Neuronal stem cell (in vitro differentiated cells): ENCODE measurements at regions not wholly inside any gene's neighbourhood (a gene's known extent, or its start where the extent isn't known, plus 50 kb on each side); places are given as distances from the start of the nearest gene placed in this dataset.

Experiments
- DNase-seq: peaks from one replicate; pipeline ENCODE4 v3.0.0-alpha.2; 2013; ENCODE audit warnings: low spot score
- H2AFZ ChIP-seq: one replicate; pipeline ENCODE4 v1.6.1; 2013; ENCODE audit warnings: mild to moderate bottlenecking, low read length, inconsistent platforms
- H2AK5ac ChIP-seq: 2 replicates; pipeline ENCODE4 v1.6.1; 2013; ENCODE audit warnings: low read depth, mild to moderate bottlenecking, inconsistent platforms, low read length, moderate library complexity, mixed read lengths
- H2BK120ac ChIP-seq: 2 replicates; pipeline ENCODE4 v1.6.1; 2013; ENCODE audit warnings: low read depth, mild to moderate bottlenecking, inconsistent platforms, low read length, moderate library complexity, mixed read lengths
- H2BK12ac ChIP-seq: one replicate; pipeline ENCODE4 v1.6.1; 2013; ENCODE audit warnings: low read length, inconsistent platforms
- H2BK15ac ChIP-seq: 2 replicates; pipeline ENCODE4 v1.6.1; 2013; ENCODE audit warnings: mild to moderate bottlenecking, low read length, inconsistent platforms, mixed read lengths
- H2BK5ac ChIP-seq: one replicate; pipeline ENCODE4 v1.6.1; 2013; ENCODE audit warnings: inconsistent platforms, mild to moderate bottlenecking, low read length, moderate library complexity
- H3K14ac ChIP-seq: one replicate; pipeline ENCODE4 v1.6.1; 2013; ENCODE audit warnings: low read length, inconsistent platforms
- H3K18ac ChIP-seq: 2 replicates; pipeline ENCODE4 v1.6.1; 2013; ENCODE audit warnings: low read length, inconsistent platforms
- H3K23ac ChIP-seq: 2 replicates; pipeline ENCODE4 v1.6.1; 2013; ENCODE audit warnings: low read depth, mild to moderate bottlenecking, mixed read lengths, low read length, inconsistent platforms; ENCODE audit not compliant: poor library complexity
- H3K27ac ChIP-seq: replicated peaks from 3 replicates; pipeline ENCODE4 v1.5.1; 2013; ENCODE audit warnings: low read length, inconsistent platforms
- H3K27me3 ChIP-seq, 3 experiments: 2 replicates each; pipeline ENCODE4 v1.6.1; 2013; ENCODE audit warnings: low read length in 3 of 3, mild to moderate bottlenecking in 2 of 3, inconsistent platforms in 1 of 3, low read depth in 1 of 3, mixed read lengths in 1 of 3, moderate library complexity in 1 of 3; ENCODE audit not compliant: control insufficient read depth in 3 of 3, insufficient read depth in 3 of 3
- H3K36me3 ChIP-seq, 2 donors: replicated peaks in 1 of 2; 2 replicates each; pipeline ENCODE4 v1.6.1; 2013; ENCODE audit warnings: low read length in 2 of 2; ENCODE audit not compliant: control insufficient read depth in 2 of 2, insufficient read depth in 2 of 2
- H3K4ac ChIP-seq: 2 replicates; pipeline ENCODE4 v1.6.1; 2013; ENCODE audit warnings: inconsistent platforms, mild to moderate bottlenecking, low read length, moderate library complexity
- H3K4me1 ChIP-seq, 2 donors: 1 replicate in 1 of 2; 2 replicates in 1 of 2; pipeline ENCODE4 v1.6.1; 2013; ENCODE audit warnings: low read length in 2 of 2, low read depth in 1 of 2; ENCODE audit not compliant: control insufficient read depth in 2 of 2, insufficient read depth in 1 of 2
- H3K4me2 ChIP-seq: one replicate; pipeline ENCODE4 v1.6.1; 2013; ENCODE audit warnings: mild to moderate bottlenecking, low read length, inconsistent platforms; ENCODE audit not compliant: insufficient read depth, poor library complexity, severe bottlenecking
- H3K4me3 ChIP-seq, 2 donors: 2 replicates each; pipeline ENCODE4 v1.5.1; 2013; ENCODE audit warnings: low read length in 2 of 2, mild to moderate bottlenecking in 2 of 2, inconsistent platforms in 1 of 2, moderate library complexity in 1 of 2
- H3K79me1 ChIP-seq: one replicate; pipeline ENCODE4 v1.6.1; 2013; ENCODE audit warnings: low read depth, mild to moderate bottlenecking, inconsistent platforms, low read length, moderate library complexity
- H3K9ac ChIP-seq: one replicate; pipeline ENCODE4 v1.6.1; 2013; ENCODE audit warnings: mild to moderate bottlenecking, low read depth, low read length, inconsistent platforms; ENCODE audit not compliant: poor library complexity
- H3K9me3 ChIP-seq, 2 donors: replicated peaks in 1 of 2; 2 replicates each; pipeline versions ENCODE3 to v1.6.1; 2013; ENCODE audit warnings: low read length in 2 of 2, mild to moderate bottlenecking in 2 of 2, inconsistent platforms in 1 of 2, low read depth in 1 of 2, mixed read lengths in 1 of 2, moderate library complexity in 1 of 2; ENCODE audit not compliant: control insufficient read depth in 2 of 2, insufficient read depth in 1 of 2
- H4K8ac ChIP-seq: one replicate; pipeline ENCODE4 v1.6.1; 2013; ENCODE audit warnings: low read depth, mild to moderate bottlenecking, inconsistent platforms, low read length, moderate library complexity
- H4K91ac ChIP-seq: one replicate; pipeline ENCODE4 v1.6.1; 2013; ENCODE audit warnings: low read length, low read depth, mild to moderate bottlenecking, inconsistent platforms; ENCODE audit not compliant: poor library complexity
- WGBS, 2 donors: extraction: QIAGEN DNeasy Blood & Tissue Kit; methylation state at CpG; one replicate each; pipeline ENCODE4 v1.1.7; 2013; ENCODE audit warnings: missing lambda C conversion rate in 2 of 2, mixed read lengths in 1 of 2; ENCODE audit not compliant: insufficient read length in 2 of 2, insufficient replicate concordance in 1 of 2; ENCODE audit errors: extremely low coverage in 2 of 2; 5-methylcytosine and 5-hydroxymethylcytosine counted together

GRCh38 chr4:66837279-66837922, 707.9 kb downstream of the CENPC start:
- Histone ChIP-seq H3K27me3 (no peaks in the 10 kb centered on the region), H4K91ac (no peak overlapping the region), H2BK5ac (no peak overlapping the region), H3K14ac (no peak overlapping the region), H3K4me3 (no peak overlapping the region), H2AK5ac (no peak overlapping the region), H3K27ac (no peak overlapping the region), H3K4ac (no peak overlapping the region), H3K18ac (no peak overlapping the region), H2AFZ (no peak overlapping the region), H3K9me3 (peaks cover 0 to 2% of the 10 kb centered on the region in 2 donors), H3K4me1 (no peaks in the 10 kb centered on the region), H3K9ac (no peak overlapping the region), H2BK12ac (no peak overlapping the region), H2BK120ac (no peak overlapping the region), H4K8ac (no peak overlapping the region), H3K36me3 (no peaks in the 10 kb centered on the region), H3K79me1 (no peaks in the 10 kb centered on the region), H2BK15ac (no peak overlapping the region), H3K4me2 (no peak overlapping the region), H3K23ac (no peak overlapping the region)
- no peak for DNase-seq
- WGBS, 2 donors = 100% methylated on average over 2 of the region's 5 CpGs; no CpG with 5 or more reads in 1 of the 2 donors

- H2BK15ac ChIP-seq = no peak overlapping the region
Observed at GRCh38 chr4:66829310-66829709, 716.0 kb downstream of the CENPC start.

DNA sequence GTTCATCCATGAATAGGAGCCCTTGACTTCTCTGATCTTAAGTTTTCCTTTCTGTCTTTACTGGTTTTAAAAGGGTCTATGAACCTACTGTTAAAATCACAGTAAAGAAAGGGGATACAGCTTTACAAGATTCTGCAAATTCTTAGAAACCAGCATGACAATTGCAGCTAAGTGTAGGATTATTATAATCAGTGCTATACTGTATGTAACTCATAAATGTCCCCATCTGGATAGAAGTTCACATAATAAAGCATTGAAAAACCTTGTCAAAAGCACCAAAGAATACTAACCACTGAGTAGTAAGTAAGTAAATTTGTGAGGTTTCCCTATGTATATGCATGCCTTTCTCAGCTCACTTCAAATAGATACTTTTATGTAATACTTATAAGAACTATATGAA, 724.6 kb downstream of the CENPC start:
- H3K27ac ChIP-seq = no peak overlapping the region

More at GRCh38 chr4:66829310-66829709, 716.0 kb downstream of the CENPC start:
- no peak overlapping the region for H3K14ac ChIP-seq
- H3K9me3 ChIP-seq = no peaks in the 10 kb centered on the region
- no peaks in the 10 kb centered on the region for H3K79me1 ChIP-seq
- no peak overlapping the region for H2BK5ac ChIP-seq
- H3K4me2 ChIP-seq = no peak overlapping the region
- DNase-seq = no peak
- H2AK5ac ChIP-seq = no peak overlapping the region
- H3K4me1 ChIP-seq = no peaks in the 10 kb centered on the region
- no peak overlapping the region for H2AFZ ChIP-seq
- H3K36me3 ChIP-seq = no peaks in the 10 kb centered on the region
- H3K27me3 ChIP-seq = no peaks in the 10 kb centered on the region
- H3K18ac ChIP-seq = no peak overlapping the region
- H3K4ac ChIP-seq = no peak overlapping the region
- no peak overlapping the region for H2BK12ac ChIP-seq
- H4K91ac ChIP-seq = no peak overlapping the region
- no peak overlapping the region for H4K8ac ChIP-seq
- no peak overlapping the region for H3K9ac ChIP-seq
- H3K23ac ChIP-seq = no peak overlapping the region
- H3K27ac ChIP-seq = no peak overlapping the region
- H2BK120ac ChIP-seq = no peak overlapping the region
- H3K4me3 ChIP-seq = no peak overlapping the region

DNA sequence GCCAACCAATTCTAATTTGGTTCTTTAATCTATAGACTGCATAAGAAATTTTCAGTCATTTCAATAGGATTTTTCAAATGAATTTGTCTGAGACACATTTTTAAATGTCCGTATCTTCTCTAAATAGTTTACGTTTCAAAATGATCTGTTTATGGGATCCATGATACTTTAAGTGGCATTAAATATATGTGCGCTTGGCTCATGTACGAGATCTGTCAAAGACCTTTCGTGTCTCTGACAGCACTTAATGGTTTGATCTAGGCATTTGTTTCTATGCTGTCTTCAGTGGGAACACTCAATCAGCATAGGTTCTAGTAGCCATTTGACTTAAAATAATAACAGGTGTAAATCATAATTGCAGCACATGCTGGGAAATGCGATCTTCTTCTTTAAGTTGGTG, 731.0 kb downstream of the CENPC start:
- H3K27me3 ChIP-seq = no peaks in the 10 kb centered on the region
- no peak for DNase-seq
- H3K36me3 ChIP-seq = no peaks in the 10 kb centered on the region
- H3K18ac ChIP-seq = no peak overlapping the region
- no peak overlapping the region for H2BK120ac ChIP-seq
- no peak overlapping the region for H3K4ac ChIP-seq
- no peak overlapping the region for H2AFZ ChIP-seq
- H2BK5ac ChIP-seq = no peak overlapping the region
- H3K79me1 ChIP-seq = no peaks in the 10 kb centered on the region
- H3K4me1 ChIP-seq = no peaks in the 10 kb centered on the region
- H3K23ac ChIP-seq = no peak overlapping the region
- H2AK5ac ChIP-seq = no peak overlapping the region
- no peak overlapping the region for H3K14ac ChIP-seq
- H3K4me3 ChIP-seq = no peak overlapping the region
- H4K8ac ChIP-seq = no peak overlapping the region
- no peak overlapping the region for H3K9ac ChIP-seq
- H4K91ac ChIP-seq = no peak overlapping the region
- H2BK15ac ChIP-seq = no peak overlapping the region
- no CpG with 5 or more reads among the region's 6 CpGs for WGBS, 2 donors
- no peak overlapping the region for H3K27ac ChIP-seq
- no peak overlapping the region for H2BK12ac ChIP-seq
- no peaks in the 10 kb centered on the region for H3K9me3 ChIP-seq
- H3K4me2 ChIP-seq = no peak overlapping the region

More for the DNA sequence above, 724.6 kb downstream of the CENPC start:
- H3K27me3 ChIP-seq = no peaks in the 10 kb centered on the region
- H4K91ac ChIP-seq = no peak overlapping the region
- H3K23ac ChIP-seq = no peak overlapping the region
- no peak overlapping the region for H2BK120ac ChIP-seq
- H2BK15ac ChIP-seq = no peak overlapping the region
- no peak overlapping the region for H3K18ac ChIP-seq
- H3K36me3 ChIP-seq = no peaks in the 10 kb centered on the region
- H3K79me1 ChIP-seq = no peaks in the 10 kb centered on the region
- H3K14ac ChIP-seq = no peak overlapping the region
- no peak overlapping the region for H4K8ac ChIP-seq
- H2BK5ac ChIP-seq = no peak overlapping the region
- no peaks in the 10 kb centered on the region for H3K9me3 ChIP-seq
- no peak overlapping the region for H2AFZ ChIP-seq
- H3K9ac ChIP-seq = no peak overlapping the region
- no peaks in the 10 kb centered on the region for H3K4me1 ChIP-seq
- no peak overlapping the region for H2BK12ac ChIP-seq
- H3K4ac ChIP-seq = no peak overlapping the region
- H3K4me2 ChIP-seq = no peak overlapping the region
- no peak overlapping the region for H2AK5ac ChIP-seq
- H3K4me3 ChIP-seq = no peak overlapping the region
- no peak for DNase-seq
